ENCODE measurements at regions not wholly inside any gene's neighbourhood (a gene's known extent, or its start where the extent isn't known, plus 50 kb on each side); places are given as distances from the start of the nearest gene placed in this dataset.

DNA sequence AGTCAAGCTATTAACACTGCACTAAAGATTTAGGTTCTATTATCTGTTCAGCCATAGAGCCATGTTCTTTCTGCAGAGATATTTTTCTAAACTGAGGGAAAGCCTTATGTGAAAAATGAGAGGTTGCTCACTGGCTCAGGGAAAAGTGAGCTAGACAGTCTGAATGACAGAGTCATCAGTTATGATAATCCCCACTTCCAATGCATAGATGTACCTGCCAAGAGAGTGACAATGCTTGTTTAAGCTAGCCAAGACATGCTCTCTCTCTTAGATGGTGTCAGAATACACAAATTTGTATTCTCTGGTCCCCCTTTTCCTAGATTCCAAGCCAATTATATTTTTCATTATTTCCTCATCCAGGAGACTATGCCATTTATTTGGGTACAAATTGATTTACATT lies 176.9 kb upstream of the FRMD6 start:
- DNase-seq (ENCODE audit: low read depth), result no peak

DNA sequence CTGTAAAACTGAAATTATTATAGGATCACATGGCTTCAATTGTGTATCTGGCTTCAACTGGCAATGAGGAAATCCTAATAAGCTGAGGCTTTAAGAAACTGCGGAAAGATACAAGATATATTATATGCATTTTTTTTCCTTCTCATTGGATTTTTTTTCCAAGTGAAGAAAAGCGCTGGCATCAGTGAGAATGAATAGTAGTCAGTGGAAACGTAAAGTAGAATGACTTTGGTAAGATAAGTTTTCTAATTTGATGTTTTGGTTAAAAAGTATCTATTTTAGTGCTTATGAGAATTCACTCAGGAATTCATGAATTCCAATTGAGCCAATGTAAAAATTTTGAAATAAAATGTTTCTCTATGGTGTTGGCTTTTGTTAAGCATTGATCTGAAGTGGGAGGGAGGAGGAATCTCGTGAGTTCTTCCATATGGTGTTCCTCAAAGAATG lies 173.5 kb upstream of the FRMD6 start:
- peak; percentile 46 for DNase-seq (ENCODE audit: low read depth)

DNA sequence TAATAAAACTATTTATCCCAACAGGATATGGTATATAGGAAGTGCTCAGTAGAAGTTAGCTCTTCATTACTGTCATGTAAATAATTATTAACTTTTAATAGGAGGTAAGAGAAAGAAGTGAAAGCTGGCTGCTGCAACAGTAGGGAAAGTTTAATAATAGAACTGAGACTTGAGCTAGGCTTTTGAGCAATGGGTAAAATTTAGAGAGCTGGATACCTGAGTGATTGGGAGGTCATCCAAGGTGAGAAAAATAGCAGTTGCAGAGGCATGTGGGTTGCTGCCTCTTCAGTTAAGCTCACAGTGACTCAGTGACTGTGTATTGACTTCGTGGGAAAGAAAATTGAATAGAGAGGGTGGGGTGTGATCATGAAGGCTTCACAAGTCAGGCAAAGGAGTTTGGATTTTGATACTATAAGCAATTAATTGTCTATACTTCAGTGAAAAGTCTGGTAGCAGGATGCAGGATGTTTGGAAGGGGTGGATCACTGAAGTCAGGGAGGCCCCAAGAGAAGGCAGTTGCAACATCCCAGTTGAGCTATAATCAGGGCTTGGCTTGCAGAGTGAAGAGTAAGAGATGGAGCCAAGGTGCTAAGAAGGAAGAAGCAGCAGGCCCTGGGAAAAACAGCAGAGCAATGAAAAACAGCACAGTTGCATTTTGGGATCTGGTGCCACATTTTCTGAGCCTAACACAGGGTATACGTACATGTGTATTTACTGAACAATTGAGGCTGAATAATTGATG lies 172.0 kb upstream of the FRMD6 start:
- DNase-seq (ENCODE audit: low read depth), result peak; percentile 63

DNA sequence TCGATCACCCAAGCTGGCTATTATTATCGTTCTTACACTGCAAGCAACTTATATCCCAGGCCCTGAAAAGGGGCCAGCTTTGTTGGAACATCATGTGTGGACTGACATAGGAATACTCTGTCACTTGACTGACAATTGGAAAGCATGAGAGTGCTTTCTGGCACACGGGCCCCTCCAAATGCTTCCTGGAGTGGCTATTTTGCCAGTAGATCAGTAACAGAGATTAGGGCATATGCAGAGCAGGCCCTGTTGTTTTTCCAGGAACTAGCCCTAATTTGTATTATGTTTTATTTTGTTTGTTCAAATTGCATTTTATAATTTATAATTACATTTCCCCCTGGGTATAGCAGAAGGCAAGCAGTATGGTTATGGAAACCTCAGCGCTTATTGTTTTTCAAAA lies 170.1 kb upstream of the FRMD6 start:
- DNase-seq (ENCODE audit: low read depth), result no peak

DNA sequence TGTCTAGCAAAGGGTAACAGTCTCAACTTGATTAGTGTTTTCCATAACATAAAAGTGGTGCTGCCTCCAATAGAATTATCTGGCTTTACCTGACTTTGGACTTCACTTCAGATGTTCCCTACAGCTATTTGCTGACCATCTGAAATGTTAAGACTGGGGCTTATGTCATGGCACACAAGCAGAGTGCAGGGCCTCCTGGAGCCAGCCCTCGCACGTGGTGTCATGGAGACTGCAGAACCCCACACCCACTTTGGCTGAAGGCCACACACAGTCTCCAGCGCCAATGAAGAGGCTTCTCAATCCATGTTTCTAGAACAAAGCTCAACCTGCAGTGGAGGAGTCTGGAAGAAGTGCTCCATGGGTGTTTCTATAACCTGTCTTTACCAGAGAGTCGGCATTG lies 169.6 kb upstream of the FRMD6 start:
- no peak for DNase-seq (ENCODE audit: low read depth)

DNA sequence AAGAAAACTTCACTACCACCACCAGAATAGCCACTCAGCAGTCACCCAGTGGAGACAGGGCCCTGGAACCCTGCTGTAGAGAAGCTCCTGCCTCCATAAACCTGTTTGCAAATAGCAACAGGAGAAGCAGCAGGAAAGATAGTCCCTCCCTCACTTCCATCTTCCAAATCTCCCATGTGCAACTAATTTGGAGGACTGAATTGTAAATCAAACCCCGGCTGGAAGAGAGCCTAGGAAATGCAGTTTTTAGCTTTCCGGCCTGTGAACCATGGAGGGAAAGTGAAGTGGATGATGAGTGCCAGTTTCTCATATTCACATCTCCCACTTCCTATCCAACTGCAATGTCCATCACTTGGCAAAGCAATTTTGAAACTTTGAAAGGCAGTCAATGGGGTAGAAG lies 167.2 kb upstream of the FRMD6 start:
- peak; percentile 52 for DNase-seq (ENCODE audit: low read depth)

DNA sequence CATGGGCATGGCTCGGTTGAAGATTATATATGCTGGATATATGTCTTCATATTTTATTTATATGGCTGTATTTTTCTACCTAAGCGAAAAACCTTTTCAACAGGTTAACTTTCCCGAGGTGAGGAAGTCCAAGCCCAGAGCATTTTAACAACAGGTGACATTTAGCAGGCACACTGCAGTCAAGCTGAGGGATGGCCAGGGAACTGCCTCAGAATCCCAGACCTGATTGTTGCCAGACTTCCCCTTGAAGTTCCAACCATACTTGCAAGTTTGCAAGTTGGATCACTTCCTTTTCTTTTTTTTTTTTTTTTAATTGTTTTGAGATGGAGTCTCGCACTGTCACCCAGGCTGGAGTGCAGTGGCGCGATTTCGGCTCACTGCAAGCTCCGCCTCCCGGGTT lies 166.0 kb upstream of the FRMD6 start:
- no peak for DNase-seq (ENCODE audit: low read depth)

DNA sequence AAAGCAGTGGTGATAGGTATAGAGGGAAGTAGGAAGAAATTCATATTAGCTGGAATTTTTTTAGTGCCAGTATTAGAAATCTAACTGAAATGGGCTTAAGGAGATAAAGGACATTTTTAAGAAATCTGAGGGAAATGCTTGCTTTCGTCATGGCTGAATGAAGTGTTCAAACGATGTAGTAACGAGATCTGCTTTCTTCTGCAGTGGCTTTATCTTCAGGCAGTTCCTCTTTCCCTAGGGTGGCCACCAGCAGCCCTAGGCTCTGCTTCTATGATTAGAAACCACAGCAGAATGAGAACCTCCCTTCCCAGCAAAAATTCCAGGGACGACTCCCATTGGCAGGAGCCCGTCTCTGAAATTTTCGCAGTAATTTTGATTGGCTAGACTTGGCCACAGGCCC lies 163.9 kb upstream of the FRMD6 start:
- DNase-seq (ENCODE audit: low read depth), result no peak

DNA sequence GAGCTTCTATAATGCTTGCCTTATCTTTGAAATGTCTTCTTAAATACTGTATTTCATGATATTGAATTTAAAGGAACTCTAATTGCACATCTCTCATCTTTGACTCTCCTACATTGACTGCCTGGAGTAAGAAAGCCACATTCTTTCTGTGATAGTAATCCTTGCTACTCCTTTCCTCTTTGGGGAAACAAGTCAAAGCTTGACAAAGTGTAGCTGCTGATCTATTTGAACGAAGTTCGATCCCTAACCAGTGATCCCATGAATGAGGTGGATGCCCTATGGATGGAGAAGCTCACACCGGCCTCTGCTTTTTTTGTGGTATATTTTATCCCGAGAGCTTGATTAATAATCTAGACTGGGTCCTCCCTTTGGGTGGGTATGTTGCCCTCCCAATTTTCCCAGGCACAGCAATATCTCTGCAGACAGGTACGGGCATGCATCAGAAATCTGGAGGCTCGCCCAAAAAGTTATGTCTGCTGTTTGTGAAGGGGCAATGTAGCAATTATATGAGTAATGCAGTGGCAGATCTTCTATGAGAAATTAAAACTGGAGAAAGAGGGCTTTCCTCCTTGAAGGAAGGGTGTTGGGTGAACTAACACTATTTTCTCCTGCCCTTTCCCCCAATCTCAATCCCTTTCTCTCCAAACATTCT lies 163.0 kb upstream of the FRMD6 start:
- no peak for DNase-seq (ENCODE audit: low read depth)

DNA sequence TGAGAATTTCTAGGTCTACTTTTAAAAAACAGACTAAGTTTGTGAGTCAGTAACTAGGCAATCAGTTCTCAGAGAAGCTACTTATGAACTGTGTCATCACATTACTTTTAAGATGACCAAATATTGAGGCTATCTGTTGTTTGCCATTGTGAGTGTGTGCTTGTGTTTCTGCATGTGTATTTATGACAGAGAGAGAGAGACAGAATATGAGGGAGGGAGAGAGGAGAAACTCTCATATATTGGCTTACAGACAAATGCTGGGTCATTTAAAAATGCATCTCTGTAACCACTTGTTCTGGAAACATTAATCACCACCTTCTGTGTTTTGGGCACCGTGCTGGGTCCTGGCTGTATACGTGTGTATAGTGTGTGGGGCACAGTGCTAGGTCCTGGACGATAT lies 161.5 kb upstream of the FRMD6 start:
- DNase-seq (ENCODE audit: low read depth), result peak; percentile 33

DNA sequence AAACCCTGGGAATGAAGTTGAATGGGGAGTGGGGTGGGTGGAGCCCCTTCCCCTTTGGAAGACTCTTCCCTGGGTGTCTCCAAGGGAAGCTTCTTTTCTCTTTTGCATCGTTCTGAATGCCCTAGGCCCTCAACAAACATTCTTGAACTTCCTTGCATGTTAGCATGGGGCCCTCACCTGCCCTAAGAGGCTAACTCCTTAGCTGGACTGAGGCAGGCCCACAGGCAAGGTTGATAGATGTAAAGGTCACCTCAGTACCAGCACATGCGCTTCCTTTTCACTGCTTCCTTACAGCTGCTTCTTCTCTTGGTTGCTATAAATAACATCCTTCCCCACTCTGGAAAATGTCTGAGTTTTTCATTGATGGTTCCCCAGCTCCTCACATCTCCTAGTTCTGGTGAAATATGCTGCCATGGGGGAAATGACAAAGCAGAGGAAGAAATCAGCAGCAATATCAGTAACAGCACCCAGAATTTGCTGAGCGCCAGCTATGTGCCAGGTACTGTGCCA lies 160.6 kb upstream of the FRMD6 start:
- no peak for DNase-seq (ENCODE audit: low read depth)

DNA sequence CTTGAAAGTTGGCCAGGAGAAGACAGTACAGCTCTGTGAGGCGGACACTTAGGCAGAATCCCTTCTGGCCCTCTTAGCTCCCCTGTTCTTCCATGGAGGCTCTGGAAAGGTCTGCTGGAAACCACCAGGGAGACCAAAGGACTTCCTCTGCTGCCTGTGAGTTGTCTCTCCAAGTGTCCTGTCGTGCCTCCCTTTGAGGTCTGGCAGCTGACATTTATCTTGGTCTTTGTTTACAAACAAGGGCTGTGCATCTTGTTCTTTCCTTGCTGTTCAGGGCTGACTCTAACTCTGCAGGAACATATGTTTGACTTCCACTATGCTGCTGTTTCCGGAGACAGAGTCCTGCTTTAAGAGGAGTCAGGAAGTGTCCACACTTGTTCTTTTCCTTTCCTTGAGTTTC lies 159.9 kb upstream of the FRMD6 start:
- DNase-seq (ENCODE audit: low read depth), result no peak

DNA sequence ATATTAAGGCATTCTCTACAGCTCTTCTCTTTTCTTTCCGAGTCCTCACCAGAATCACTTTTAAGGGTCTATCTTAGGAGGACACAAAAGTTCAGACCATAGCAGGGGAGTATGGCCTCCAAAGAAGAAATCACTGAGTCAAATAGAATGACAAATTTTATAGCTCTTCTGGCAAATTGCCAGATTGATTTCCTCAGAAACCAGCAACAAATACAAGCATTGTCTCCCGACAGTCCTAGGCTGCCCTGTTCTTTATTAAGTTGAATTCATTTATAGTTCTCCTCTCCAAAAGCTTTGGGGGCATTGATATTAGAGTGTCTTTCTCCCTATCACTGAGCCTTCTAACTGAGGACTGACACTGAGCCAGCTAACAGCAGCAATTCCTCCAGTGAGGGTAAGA lies 156.4 kb upstream of the FRMD6 start:
- no peak for DNase-seq (ENCODE audit: low read depth)

DNA sequence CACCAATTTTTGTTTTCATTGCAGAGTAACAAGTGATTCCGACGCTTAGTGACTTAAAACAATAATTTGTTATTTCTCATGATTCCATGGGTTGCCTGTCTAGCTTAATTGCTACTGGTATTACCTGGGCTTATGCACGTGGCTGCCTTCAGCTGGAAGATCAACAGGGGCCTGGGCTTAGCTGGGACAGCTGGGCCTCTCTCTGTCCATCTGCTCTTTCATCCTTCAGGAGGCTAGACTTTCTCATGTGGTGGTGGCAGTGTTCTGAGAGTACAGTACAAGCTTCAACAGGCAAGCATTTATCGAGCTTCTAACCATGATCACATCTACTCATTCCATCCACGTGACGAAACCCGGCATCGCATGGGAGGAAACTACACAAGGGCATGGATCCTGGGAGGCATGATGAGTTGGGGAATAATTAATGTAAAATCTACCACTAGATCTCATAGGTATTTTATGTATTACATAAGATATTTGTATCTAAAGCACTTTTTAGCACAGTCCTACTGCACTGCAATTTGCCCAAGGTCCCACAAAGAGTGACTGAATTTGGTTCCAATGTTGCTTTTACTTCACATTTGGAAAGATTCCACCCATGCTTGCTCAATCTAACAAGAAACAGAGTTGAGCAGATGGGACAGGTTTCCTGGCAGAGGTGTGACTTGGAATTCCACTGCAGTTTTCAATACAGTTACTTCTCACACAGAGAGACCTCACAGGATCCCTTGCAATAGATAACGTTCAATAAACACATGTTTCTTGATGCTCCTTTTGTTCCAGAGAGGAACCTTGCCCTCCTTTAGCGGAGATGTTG lies 153.1 kb upstream of the FRMD6 start:
- peak; percentile 49 for DNase-seq (ENCODE audit: low read depth)

DNA sequence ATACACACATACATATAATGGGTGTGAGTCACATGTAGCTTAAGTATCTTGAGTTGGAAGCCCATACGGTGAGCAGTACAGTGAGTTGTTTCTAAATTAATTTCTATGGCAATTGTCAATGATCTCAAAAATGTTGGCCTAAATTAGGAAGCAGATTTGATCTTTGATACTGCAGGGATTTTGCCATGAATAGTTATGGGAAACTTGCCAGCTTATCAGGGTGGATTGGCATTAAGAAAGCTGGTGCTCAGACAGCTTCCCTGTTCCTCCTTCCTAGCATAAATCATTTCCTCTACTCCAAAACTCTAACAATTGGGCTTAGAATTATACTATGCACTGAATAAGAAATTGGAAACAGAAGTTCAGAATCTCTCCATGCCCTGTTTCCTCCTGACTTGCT lies 150.9 kb upstream of the FRMD6 start:
- no peak for DNase-seq (ENCODE audit: low read depth)

DNA sequence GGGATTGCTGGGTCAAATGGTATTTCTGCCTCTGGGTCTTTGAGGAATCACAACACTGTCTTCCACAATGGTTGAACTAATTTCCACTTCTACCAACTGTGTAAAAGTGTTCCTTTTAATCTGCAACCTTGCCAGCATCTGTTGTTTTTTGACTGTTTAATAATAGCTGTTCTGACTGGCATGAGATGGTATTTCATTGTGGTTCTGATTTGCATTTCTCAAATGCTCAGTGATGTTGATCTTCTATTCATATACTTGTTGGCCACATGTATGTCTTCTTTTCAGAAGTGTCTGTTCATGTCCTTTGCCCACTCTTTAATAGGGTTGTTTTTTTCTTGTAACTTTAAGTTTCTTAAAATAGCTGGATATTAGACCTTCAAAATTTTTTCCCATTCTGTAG lies 150.0 kb upstream of the FRMD6 start:
- no peak for DNase-seq (ENCODE audit: low read depth)

DNA sequence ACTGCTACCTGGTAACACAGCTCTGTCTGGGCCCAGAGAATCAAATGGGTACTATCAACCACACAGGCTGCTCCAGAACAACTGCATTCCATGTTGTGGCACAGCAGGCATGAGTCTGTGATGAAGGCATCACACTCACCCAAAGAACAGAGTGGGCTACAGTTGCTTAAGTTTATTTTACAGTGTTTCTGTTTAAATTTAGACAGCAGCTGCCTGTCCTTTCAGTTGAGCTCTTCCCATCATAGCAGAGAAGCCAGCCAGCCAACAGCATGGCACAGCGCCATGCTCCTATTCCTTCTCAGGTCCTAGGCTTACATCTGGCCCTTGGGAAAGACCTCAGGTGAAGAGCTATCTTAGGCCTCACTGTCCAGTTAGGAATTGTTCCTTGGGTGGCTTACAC lies 147.0 kb upstream of the FRMD6 start:
- no peak for DNase-seq (ENCODE audit: low read depth)

DNA sequence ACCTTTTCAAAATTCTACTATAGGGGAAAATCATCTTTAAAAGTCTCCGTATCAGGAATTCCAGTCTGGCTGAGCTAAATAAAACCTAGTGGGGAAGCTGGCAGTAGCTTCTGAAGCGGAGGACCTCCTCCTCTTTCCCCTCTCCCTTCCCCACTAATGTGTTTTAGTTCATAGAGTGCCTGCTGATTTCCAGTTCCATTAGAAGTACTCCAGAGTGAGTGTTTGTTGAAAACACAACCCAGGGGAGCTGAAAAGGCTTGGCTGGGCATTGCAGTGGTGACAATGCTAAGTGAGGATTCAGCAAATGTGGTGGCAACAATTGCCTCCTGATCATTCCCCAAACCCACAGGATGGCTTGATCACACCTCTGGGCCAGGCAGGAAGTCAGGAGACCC lies 144.2 kb upstream of the FRMD6 start:
- DNase-seq (ENCODE audit: low read depth), result no peak

DNA sequence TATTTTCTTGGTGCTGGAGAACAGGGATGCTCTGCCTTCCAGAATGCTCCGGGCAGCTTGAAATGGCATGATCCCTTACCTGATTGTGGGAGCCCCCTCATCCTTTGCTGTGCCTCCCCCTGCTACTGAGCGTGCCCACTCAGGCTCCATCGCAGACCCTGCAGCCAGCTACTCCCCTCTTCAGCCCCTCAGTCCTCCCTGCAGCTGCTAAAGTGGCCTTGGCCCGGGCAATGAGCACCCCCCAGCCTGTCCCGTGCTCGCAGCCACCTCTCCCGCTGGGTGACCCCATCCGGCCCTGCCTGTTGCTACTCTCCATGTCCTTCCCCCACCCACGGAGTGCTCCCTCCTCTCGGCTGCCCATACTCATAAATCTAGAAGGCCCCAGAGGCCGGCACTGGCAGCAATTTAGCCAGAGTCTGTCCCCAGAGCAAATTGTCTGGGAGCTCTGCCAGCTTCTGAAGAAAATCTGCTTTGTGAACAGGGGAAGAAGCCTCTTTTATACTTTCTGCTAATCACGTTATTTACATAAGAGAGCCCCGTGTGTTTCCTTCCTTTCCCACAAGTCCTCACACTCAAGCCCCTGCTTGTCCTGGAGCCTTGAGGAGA lies 143.7 kb upstream of the FRMD6 start:
- DNase-seq (ENCODE audit: low read depth), result peak; percentile 77

DNA sequence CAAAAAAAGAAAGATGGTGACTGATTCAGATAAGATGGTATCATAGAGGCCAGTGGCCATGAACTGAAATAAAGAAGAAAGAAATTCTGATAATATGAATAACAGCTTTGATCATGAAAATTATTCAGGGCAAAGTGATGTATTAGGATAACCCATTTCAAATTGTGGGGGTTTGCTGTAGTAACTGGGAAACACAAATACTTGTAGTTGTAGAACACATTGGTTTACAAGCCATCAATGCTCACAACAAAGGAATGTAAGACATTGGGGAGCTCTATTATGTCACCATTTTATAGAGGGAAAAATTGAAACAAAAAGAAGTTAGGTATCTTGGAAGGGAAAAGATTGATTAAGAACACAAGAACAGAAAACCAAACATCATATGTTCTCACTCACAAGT lies 140.4 kb upstream of the FRMD6 start:
- no peak for DNase-seq (ENCODE audit: low read depth)

DNA sequence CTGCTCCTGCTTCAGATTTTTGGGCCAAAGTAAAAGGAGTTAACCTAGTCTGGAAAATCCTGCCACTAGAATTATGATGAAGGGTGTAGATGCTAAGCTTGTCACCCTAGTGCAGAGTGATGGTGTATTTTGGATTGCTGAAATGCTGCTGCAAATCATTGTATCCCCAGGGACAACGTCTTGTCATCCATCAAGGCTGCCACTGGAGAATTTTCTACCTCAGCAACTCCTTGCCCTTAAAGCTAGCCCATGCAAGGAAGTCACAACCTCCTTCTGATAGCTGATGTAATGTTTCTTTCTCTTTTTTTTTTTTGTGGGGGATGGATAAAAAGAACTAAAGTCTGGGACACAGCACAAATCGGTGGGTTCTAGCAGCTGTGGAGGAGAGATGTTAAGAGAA lies 139.4 kb upstream of the FRMD6 start:
- no peak for DNase-seq (ENCODE audit: low read depth)

DNA sequence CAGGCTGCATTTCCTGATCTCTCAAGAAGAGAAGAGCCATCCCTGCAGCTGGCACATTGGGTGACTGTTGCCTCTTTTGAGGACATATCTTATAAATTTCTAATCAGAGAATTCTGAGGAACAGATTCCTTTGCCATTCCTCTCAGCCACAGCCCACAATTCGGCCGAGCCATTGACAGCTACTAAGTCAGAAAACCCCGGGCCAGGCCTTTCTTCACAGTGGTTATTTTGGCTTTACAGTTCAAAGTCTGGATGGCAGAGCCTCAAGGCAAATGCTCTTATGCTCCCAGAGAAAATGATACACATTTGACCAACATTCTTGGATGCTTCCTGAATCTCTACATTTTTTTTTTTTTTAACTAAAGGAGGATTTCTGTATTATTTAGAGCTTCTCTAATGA lies 138.4 kb upstream of the FRMD6 start:
- no peak for DNase-seq (ENCODE audit: low read depth)

DNA sequence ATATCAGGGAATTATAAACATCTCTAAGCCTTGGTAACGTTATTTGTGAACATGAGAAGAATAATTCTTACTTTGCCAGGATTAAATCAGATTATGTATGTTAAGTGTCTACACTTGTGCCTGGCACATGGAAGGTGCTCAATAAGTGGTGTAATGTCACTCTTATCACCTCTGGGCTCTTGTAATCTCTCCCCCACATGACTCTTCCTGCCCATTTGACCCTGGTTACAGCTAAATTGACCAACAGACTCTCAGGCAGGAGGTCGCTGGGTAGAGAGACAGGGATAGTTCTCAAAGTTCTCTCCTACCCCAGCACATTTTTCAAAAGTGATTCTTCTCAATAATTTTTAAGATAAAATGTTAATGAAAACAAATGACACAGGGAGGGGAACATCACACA lies 137.8 kb upstream of the FRMD6 start:
- no peak for DNase-seq (ENCODE audit: low read depth)

All from fibroblast of gingiva (primary cell).